ENCODE measurements at regions not wholly inside any gene's neighbourhood (a gene's known extent, or its start where the extent isn't known, plus 50 kb on each side); places are given as distances from the start of the nearest gene placed in this dataset.

GRCh38 chr11:47918370-47918690 lies 62.0 kb upstream of the PTPRJ start:
- TF ChIP-seq CTCF (IDR thresholded peaks at IDR 0.05) (no peak), POLR2A (IDR thresholded peaks at IDR 0.05) (no peak), EP300 (IDR thresholded peaks at IDR 0.05) (no peak)

Measured in ovary (tissue), 3 donors.